Endothelial cell (in vitro differentiated cells): ENCODE measurements at regions not wholly inside any gene's neighbourhood (a gene's known extent, or its start where the extent isn't known, plus 50 kb on each side); places are given as distances from the start of the nearest gene placed in this dataset.
"Not testable (repeated sequence)": the region's sequence is repeated elsewhere in the genome, so short reads cannot be mapped to it uniquely, and the experiment has no call there.

Source experiments
- DNase-seq: peaks from one replicate; pipeline ENCODE4 v3.0.0; 2021; ENCODE audit warnings: low spot score
- H3K27ac Mint-ChIP-seq: one replicate; pipeline ENCODE4 v1.8.0; 2021; ENCODE audit warnings: mixed read lengths, inconsistent platforms; ENCODE audit not compliant: unreplicated experiment
- H3K27me3 Mint-ChIP-seq: one replicate; pipeline ENCODE4 v1.8.0; 2021; ENCODE audit warnings: mild to moderate bottlenecking, moderate library complexity, mixed read lengths, inconsistent platforms; ENCODE audit not compliant: unreplicated experiment
- H3K36me3 Mint-ChIP-seq: one replicate; pipeline ENCODE4 v1.8.0; 2021; ENCODE audit warnings: mild to moderate bottlenecking, low read depth, mixed read lengths, inconsistent platforms; ENCODE audit not compliant: unreplicated experiment
- H3K4me1 Mint-ChIP-seq: one replicate; pipeline ENCODE4 v1.8.0; 2021; ENCODE audit warnings: mild to moderate bottlenecking, mixed read lengths, inconsistent platforms; ENCODE audit not compliant: unreplicated experiment
- H3K4me3 Mint-ChIP-seq: one replicate; pipeline ENCODE4 v1.8.0; 2021; ENCODE audit warnings: mild to moderate bottlenecking, mixed read lengths, inconsistent platforms; ENCODE audit not compliant: unreplicated experiment
- H3K9me3 Mint-ChIP-seq: one replicate; pipeline ENCODE4 v1.8.0; 2021; ENCODE audit warnings: mixed read lengths, inconsistent platforms; ENCODE audit not compliant: unreplicated experiment
- CTCF ChIP-seq: fragments of 200-600 bp; sonication (generic); IDR thresholded peaks from one replicate; pipeline ENCODE4 v1.5.0; 2021; ENCODE audit warnings: antibody characterized with exemption; ENCODE audit not compliant: unreplicated experiment

- peaks cover 4% of the 10 kb centered on the region for H3K9me3 Mint-ChIP-seq
- no peak for DNase-seq
- H3K27ac Mint-ChIP-seq: no peak overlapping the region
- no peak for TF ChIP-seq CTCF
- no peak overlapping the region for H3K4me3 Mint-ChIP-seq
- H3K27me3 Mint-ChIP-seq: no peaks in the 10 kb centered on the region
- H3K36me3 Mint-ChIP-seq: no peaks in the 10 kb centered on the region
- no peaks in the 10 kb centered on the region for H3K4me1 Mint-ChIP-seq
Observed at GRCh38 chr20:7159903-7160302, 392.4 kb downstream of the BMP2 start.

DNA sequence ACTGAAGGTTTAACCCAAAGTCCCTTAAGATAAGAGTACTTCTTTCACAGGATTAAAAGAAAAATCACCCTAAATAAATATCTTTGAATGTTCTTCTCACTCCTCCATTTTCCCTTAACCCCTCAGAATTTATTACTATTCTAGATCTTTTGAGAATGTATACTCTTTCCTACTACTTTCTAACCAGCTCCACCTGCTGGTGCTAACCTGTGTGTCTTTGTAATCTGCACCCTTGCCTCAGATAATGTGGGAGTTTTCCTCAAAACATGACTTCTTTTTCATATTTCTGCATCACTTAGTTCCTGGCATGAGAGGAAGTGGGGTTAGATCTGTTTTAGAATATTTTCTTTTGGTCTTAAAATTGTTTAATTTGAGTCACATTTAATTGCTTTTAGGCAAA lies 394.2 kb downstream of the BMP2 start:
- no peak overlapping the region for H3K4me3 Mint-ChIP-seq
- H3K36me3 Mint-ChIP-seq: no peaks in the 10 kb centered on the region
- no peaks in the 10 kb centered on the region for H3K27me3 Mint-ChIP-seq
- peak; percentile 7 for DNase-seq
- peaks cover 9% of the 10 kb centered on the region for H3K9me3 Mint-ChIP-seq
- TF ChIP-seq CTCF: peak; percentile 46
- H3K27ac Mint-ChIP-seq: no peak overlapping the region
- no peaks in the 10 kb centered on the region for H3K4me1 Mint-ChIP-seq

DNA sequence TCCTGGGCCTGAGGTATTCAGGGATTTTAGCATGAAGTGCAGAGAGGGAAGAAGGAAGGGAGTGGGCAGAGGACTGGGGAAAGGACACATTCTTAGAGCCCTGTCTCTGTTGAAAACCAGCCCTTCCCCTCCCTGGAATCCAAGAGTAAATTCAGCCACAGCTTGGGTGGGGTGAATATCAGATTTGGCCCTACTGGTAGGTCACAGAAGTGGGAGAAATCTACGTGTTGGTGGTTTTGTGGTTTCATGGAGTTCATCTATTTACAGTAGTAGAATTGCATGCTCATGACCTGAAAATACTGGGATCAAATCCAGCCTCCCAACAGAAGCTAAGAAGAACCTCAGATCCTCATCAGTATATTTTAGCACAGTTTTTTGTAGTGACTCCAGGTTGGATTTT lies 404.4 kb downstream of the BMP2 start:
- Mint-ChIP-seq H3K4me3 (no peak overlapping the region), H3K36me3 (no peaks in the 10 kb centered on the region), H3K9me3 (no peaks in the 10 kb centered on the region), H3K4me1 (no peaks in the 10 kb centered on the region), H3K27me3 (no peaks in the 10 kb centered on the region), H3K27ac (no peak overlapping the region)
- TF ChIP-seq CTCF: no peak
- DNase-seq: no peak

DNA sequence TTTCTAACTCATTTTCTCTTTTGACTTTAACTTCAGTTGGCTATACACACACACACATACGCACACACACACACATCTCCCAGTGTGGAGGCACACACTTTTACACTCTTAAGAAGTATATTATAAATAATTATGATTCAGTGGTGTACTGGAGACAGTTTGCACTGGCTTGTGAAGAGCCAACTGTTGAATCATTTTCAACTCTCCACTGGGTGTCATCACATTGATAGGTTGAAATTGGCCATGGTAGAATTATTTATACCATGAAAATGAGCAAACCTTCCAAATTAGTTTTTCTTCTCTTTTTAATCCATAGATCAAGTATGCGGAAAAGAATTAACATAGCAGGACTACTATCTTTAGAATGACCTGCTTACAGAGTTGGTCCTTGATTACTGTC lies 407.1 kb downstream of the BMP2 start:
- H3K27me3 Mint-ChIP-seq: no peaks in the 10 kb centered on the region
- H3K36me3 Mint-ChIP-seq: no peaks in the 10 kb centered on the region
- no peaks in the 10 kb centered on the region for H3K4me1 Mint-ChIP-seq
- H3K27ac Mint-ChIP-seq: no peak overlapping the region
- no peak overlapping the region for H3K4me3 Mint-ChIP-seq
- peaks cover 7% of the 10 kb centered on the region for H3K9me3 Mint-ChIP-seq
- TF ChIP-seq CTCF: no peak
- no peak for DNase-seq

DNA sequence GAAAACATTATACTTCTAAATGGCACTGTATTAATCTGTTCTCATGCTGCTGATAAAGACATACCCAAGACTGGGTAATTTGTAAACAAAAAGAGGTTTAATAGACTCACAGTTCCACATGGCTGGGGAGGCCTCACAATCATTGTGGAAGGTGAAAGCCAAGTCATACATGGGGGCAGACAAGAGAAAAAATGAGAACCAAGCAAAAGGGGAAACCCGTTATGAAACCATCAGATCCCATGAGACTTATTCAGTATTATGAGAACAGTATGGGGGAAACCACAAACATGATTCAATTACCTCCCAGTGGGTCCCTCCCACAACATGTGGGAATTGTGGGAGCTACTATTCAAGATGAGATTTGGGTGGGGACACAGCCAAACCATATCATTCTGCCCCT lies 408.3 kb downstream of the BMP2 start:
- not testable (repeated sequence) for H3K4me1 Mint-ChIP-seq, DNase-seq, H3K27me3 Mint-ChIP-seq, H3K27ac Mint-ChIP-seq, H3K9me3 Mint-ChIP-seq, H3K36me3 Mint-ChIP-seq, H3K4me3 Mint-ChIP-seq

GRCh38 chr20:7178004-7178403 lies 410.5 kb downstream of the BMP2 start:
- no peaks in the 10 kb centered on the region for H3K4me1 Mint-ChIP-seq
- no peak for TF ChIP-seq CTCF
- peaks cover 2% of the 10 kb centered on the region for H3K27me3 Mint-ChIP-seq
- no peak overlapping the region for H3K4me3 Mint-ChIP-seq
- no peak for DNase-seq
- H3K36me3 Mint-ChIP-seq: no peaks in the 10 kb centered on the region
- no peak overlapping the region for H3K27ac Mint-ChIP-seq
- peaks cover 7% of the 10 kb centered on the region for H3K9me3 Mint-ChIP-seq
